Erythroblast (primary cell): ENCODE measurements at regions not wholly inside any gene's neighbourhood (a gene's known extent, or its start where the extent isn't known, plus 50 kb on each side); places are given as distances from the start of the nearest gene placed in this dataset.

Source experiments
- GATA1 ChIP-seq: IDR thresholded peaks from 2 replicates; pipeline ENCODE4 v1.6.1; 2011; ENCODE audit warnings: low read depth, mild to moderate bottlenecking, control low read depth, low read length, moderate library complexity
- POLR2A ChIP-seq: IDR thresholded peaks from 2 replicates; pipeline ENCODE4 v1.6.1; 2011; ENCODE audit warnings: mild to moderate bottlenecking, low read length

DNA sequence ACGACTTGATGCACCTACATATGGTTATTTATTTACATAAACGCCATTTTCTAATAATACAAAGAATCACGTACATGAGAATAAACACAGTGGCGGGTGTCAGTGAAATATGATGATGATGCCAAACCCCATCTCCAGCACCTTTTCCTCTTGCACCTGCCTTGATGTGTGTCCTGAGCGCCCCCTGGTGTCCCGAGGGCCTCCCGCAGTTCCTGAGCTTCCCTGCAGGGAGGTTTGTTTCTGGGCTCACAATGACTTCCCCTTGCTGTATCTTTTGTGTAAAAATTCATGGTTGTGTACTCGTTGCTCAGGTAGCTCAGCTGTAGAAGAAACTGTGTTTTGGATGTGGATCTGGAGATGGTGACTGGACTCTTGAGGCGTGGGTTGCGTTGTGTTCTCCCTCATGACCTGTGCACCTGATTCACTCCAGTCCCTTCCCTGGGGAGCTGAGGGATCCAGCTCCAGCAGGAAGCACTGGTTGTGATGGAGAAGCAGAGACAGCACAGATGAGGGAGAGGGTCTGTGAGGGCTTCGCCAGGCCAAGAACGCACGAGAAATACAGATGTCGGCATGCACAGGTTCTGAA lies 1037.8 kb downstream of the TMEM121 start:
- TF ChIP-seq POLR2A (no peak), GATA1 (no peak)
